ENCODE measurements at regions not wholly inside any gene's neighbourhood (a gene's known extent, or its start where the extent isn't known, plus 50 kb on each side); places are given as distances from the start of the nearest gene placed in this dataset.
"Not testable (repeated sequence)": the region's sequence is repeated elsewhere in the genome, so short reads cannot be mapped to it uniquely, and the experiment has no call there.

- TF ChIP-seq POLR2AphosphoS5 (IDR thresholded peaks at IDR 0.05; ENCODE audit: insufficient read depth in 1 of 2, low read depth in 1 of 2) (no peak), CTCF (IDR thresholded peaks at IDR 0.05) (no peak), POLR2A (IDR thresholded peaks at IDR 0.05) (no peak)
- no peaks in the 10 kb centered on the region for H3K9me3 ChIP-seq
- no peaks in the 10 kb centered on the region for H3K27me3 ChIP-seq
- H3K4me3 ChIP-seq, result no peak overlapping the region
- intact Hi-C loops (cut with DNase I), result no loop called here
- no peak overlapping the region for H3K27ac ChIP-seq
- H3K36me3 ChIP-seq, result no peaks in the 10 kb centered on the region
- no peak for DNase-seq (ENCODE audit: extremely low spot score in 2 of 2)
- peaks cover 4% of the 10 kb centered on the region for H3K4me1 ChIP-seq
Observed at GRCh38 chr2:120513776-120514357, 167.9 kb downstream of the INHBB start.

GRCh38 chr2:120514521-120514920 lies 168.6 kb downstream of the INHBB start:
- Histone ChIP-seq H3K36me3 (no peaks in the 10 kb centered on the region), H3K4me3 (no peak overlapping the region), H3K4me1 (no peaks in the 10 kb centered on the region), H3K27ac (no peak overlapping the region), H3K9me3 (no peaks in the 10 kb centered on the region), H3K27me3 (no peaks in the 10 kb centered on the region)
- TF ChIP-seq POLR2A (IDR thresholded peaks at IDR 0.05) (no peak), POLR2AphosphoS5 (IDR thresholded peaks at IDR 0.05; ENCODE audit: insufficient read depth in 1 of 2, low read depth in 1 of 2) (no peak), CTCF (IDR thresholded peaks at IDR 0.05) (no peak)
- DNase-seq (ENCODE audit: extremely low spot score in 2 of 2), result no peak
- intact Hi-C loops (cut with DNase I), result no loop called here

- H3K27ac ChIP-seq; H3K27me3 ChIP-seq; intact Hi-C loops (cut with DNase I); DNase-seq (ENCODE audit: extremely low spot score in 2 of 2); H3K4me1 ChIP-seq; H3K9me3 ChIP-seq; H3K4me3 ChIP-seq; H3K36me3 ChIP-seq: not testable (repeated sequence)
Observed at GRCh38 chr2:120515066-120515758, 169.3 kb downstream of the INHBB start.

GRCh38 chr2:120515759-120516678 lies 170.1 kb downstream of the INHBB start:
- intact Hi-C loops (cut with DNase I), result no loop called here
- Histone ChIP-seq H3K4me3 (no peak overlapping the region), H3K36me3 (no peaks in the 10 kb centered on the region), H3K4me1 (no peaks in the 10 kb centered on the region), H3K27ac (no peak overlapping the region), H3K27me3 (no peaks in the 10 kb centered on the region), H3K9me3 (no peaks in the 10 kb centered on the region)
- TF ChIP-seq POLR2A (IDR thresholded peaks at IDR 0.05) (no peak), POLR2AphosphoS5 (IDR thresholded peaks at IDR 0.05; ENCODE audit: insufficient read depth in 1 of 2, low read depth in 1 of 2) (no peak)
- no peak for DNase-seq (ENCODE audit: extremely low spot score in 2 of 2)

- Histone ChIP-seq H3K27me3 (no peaks in the 10 kb centered on the region), H3K27ac (no peak overlapping the region), H3K4me1 (no peaks in the 10 kb centered on the region), H3K36me3 (no peaks in the 10 kb centered on the region), H3K4me3 (no peak overlapping the region), H3K9me3 (no peaks in the 10 kb centered on the region)
- intact Hi-C loops (cut with DNase I), result no loop called here
- TF ChIP-seq CTCF (IDR thresholded peaks at IDR 0.05), result no peak
- TF ChIP-seq POLR2A (IDR thresholded peaks at IDR 0.05), result no peak
- no peak for TF ChIP-seq POLR2AphosphoS5 (IDR thresholded peaks at IDR 0.05; ENCODE audit: insufficient read depth in 1 of 2, low read depth in 1 of 2)
- DNase-seq (ENCODE audit: extremely low spot score in 2 of 2), result no peak
Observed at GRCh38 chr2:120516679-120517314, 170.9 kb downstream of the INHBB start.

Data from vagina (tissue), 2 donors.